ENCODE measurements at regions not wholly inside any gene's neighbourhood (a gene's known extent, or its start where the extent isn't known, plus 50 kb on each side); places are given as distances from the start of the nearest gene placed in this dataset.
A peak's percentile ranks its signal among the peaks of the same experiment; 100 is the strongest.

GRCh38 chr12:24688601-24689000 is 260.3 kb downstream of the BCAT1 start:
- Mint-ChIP-seq H3K9me3 (peaks cover 27% of the 10 kb centered on the region), H3K27ac (no peak overlapping the region), H3K4me1 (peaks cover 14% of the 10 kb centered on the region), H3K4me3 (no peak overlapping the region), H3K27me3 (ENCODE audit: insufficient read depth, low read depth) (peaks cover 4% of the 10 kb centered on the region), H3K36me3 (peaks cover 13% of the 10 kb centered on the region)
- no peaks in the 10 kb centered on the region for H4K20me1 ChIP-seq (ENCODE audit: low read depth)
- no peak for DNase-seq (ENCODE audit: low spot score)
- no peak overlapping the region for H3K4me3 ChIP-seq
- H3K79me2 ChIP-seq (ENCODE audit: low read depth): no peaks in the 10 kb centered on the region
- TF ChIP-seq, protein P1, sequence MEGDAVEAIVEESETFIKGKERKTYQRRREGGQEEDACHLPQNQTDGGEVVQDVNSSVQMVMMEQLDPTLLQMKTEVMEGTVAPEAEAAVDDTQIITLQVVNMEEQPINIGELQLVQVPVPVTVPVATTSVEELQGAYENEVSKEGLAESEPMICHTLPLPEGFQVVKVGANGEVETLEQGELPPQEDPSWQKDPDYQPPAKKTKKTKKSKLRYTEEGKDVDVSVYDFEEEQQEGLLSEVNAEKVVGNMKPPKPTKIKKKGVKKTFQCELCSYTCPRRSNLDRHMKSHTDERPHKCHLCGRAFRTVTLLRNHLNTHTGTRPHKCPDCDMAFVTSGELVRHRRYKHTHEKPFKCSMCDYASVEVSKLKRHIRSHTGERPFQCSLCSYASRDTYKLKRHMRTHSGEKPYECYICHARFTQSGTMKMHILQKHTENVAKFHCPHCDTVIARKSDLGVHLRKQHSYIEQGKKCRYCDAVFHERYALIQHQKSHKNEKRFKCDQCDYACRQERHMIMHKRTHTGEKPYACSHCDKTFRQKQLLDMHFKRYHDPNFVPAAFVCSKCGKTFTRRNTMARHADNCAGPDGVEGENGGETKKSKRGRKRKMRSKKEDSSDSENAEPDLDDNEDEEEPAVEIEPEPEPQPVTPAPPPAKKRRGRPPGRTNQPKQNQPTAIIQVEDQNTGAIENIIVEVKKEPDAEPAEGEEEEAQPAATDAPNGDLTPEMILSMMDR (IDR thresholded peaks at IDR 0.05): no peak
- TF ChIP-seq EZH2 (IDR thresholded peaks at IDR 0.05) (no peak), EZH2phosphoT487 (IDR thresholded peaks at IDR 0.05) (no peak)
- H3K4me1 ChIP-seq: no peaks in the 10 kb centered on the region
- no peak overlapping the region for H2AFZ ChIP-seq (replicated peaks)
- no peak overlapping the region for H3K9ac ChIP-seq
- H3F3A ChIP-seq (ENCODE audit: low read depth): no peaks in the 10 kb centered on the region
- H3K4me2 ChIP-seq: no peak overlapping the region
- no peaks in the 10 kb centered on the region for H3K36me3 ChIP-seq
- H3K9me3 ChIP-seq (ENCODE audit: low read depth): no peaks in the 10 kb centered on the region
- H3K27me3 ChIP-seq: no peaks in the 10 kb centered on the region
- no peak overlapping the region for H3K27ac ChIP-seq

DNA sequence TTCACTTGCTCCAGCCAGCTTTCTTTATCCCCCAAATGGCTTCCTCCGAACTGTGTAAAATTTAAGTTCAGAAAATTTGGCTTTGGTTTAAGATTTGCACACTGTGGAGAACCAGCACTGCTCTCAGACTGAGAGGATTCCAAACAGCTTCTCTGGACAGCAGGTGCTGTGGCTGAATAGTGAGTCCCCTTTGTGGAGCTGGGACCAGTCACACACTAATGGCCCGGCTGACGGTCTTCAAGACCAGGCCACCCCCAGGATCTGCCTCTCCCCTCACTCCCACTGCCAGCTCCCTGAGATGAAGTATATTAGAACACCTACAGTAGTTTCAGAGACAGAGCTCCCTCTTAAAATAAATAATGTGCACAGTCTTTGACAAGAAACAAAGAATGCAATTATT is 267.3 kb downstream of the BCAT1 start:
- H3K27ac Mint-ChIP-seq: peak overlapping the region; percentile 99
- no peaks in the 10 kb centered on the region for H3K79me2 ChIP-seq (ENCODE audit: low read depth)
- H3K27me3 Mint-ChIP-seq (ENCODE audit: insufficient read depth, low read depth): peaks cover 4% of the 10 kb centered on the region
- no peak overlapping the region for H3K27ac ChIP-seq
- TF ChIP-seq EZH2 (IDR thresholded peaks at IDR 0.05) (no peak), EZH2phosphoT487 (IDR thresholded peaks at IDR 0.05) (no peak)
- TF ChIP-seq, protein P1 (IDR thresholded peaks at IDR 0.05): no peak
- peaks cover 14% of the 10 kb centered on the region for H3K4me1 ChIP-seq
- H3K4me3 ChIP-seq: no peak overlapping the region
- no peaks in the 10 kb centered on the region for H4K20me1 ChIP-seq (ENCODE audit: low read depth)
- H3K27me3 ChIP-seq: no peaks in the 10 kb centered on the region
- H3K4me3 Mint-ChIP-seq: peak overlapping the region; percentile 42
- H2AFZ ChIP-seq (replicated peaks): no peak overlapping the region
- H3F3A ChIP-seq (ENCODE audit: low read depth): no peaks in the 10 kb centered on the region
- peaks cover 13% of the 10 kb centered on the region for H3K36me3 Mint-ChIP-seq
- H3K36me3 ChIP-seq: no peaks in the 10 kb centered on the region
- peak overlapping the region; percentile 33 for H3K4me2 ChIP-seq
- H3K9me3 ChIP-seq (ENCODE audit: low read depth): no peaks in the 10 kb centered on the region
- peak; percentile 55 for DNase-seq (ENCODE audit: low spot score)
- no peak overlapping the region for H3K9ac ChIP-seq
- H3K9me3 Mint-ChIP-seq: peaks cover 29% of the 10 kb centered on the region
- peaks cover 58% of the 10 kb centered on the region for H3K4me1 Mint-ChIP-seq

DNA sequence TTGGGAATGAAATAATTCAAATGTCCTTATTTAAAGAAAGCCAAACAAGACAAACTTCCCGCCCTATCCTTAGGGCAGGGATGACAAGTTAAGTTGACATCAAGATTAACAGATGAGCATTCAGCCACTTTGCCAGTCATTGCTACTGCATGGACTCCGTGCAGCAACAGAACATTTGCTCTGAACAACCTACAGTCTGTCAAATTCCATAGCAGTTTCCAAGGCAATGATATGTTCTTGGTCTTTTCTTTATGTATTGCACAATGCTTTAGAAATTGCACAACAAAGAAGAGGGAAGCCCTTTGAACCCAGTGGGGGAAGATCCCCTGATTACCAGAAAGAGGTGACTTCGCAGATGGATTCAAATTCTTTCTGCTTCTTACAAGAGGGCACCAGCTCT is 269.8 kb downstream of the BCAT1 start:
- peak overlapping the region; percentile 100 for H3K27ac Mint-ChIP-seq
- H3K27me3 ChIP-seq: no peaks in the 10 kb centered on the region
- no peak overlapping the region for H3K4me3 ChIP-seq
- H4K20me1 ChIP-seq (ENCODE audit: low read depth): no peaks in the 10 kb centered on the region
- peak overlapping the region; percentile 17 for H3K4me2 ChIP-seq
- H3F3A ChIP-seq (ENCODE audit: low read depth): no peaks in the 10 kb centered on the region
- no peak overlapping the region for H3K9ac ChIP-seq
- H3K4me1 Mint-ChIP-seq: peaks cover 60% of the 10 kb centered on the region
- H3K36me3 ChIP-seq: no peaks in the 10 kb centered on the region
- peaks cover 14% of the 10 kb centered on the region for H3K4me1 ChIP-seq
- TF ChIP-seq EZH2 (IDR thresholded peaks at IDR 0.05) (no peak), EZH2phosphoT487 (IDR thresholded peaks at IDR 0.05) (no peak)
- TF ChIP-seq, protein P1 (IDR thresholded peaks at IDR 0.05): no peak
- H3K79me2 ChIP-seq (ENCODE audit: low read depth): no peaks in the 10 kb centered on the region
- peak overlapping the region; percentile 71 for H3K4me3 Mint-ChIP-seq
- peaks cover 3% of the 10 kb centered on the region for H3K27me3 Mint-ChIP-seq (ENCODE audit: insufficient read depth, low read depth)
- no peaks in the 10 kb centered on the region for H3K9me3 ChIP-seq (ENCODE audit: low read depth)
- peak; percentile 18 for DNase-seq (ENCODE audit: low spot score)
- H3K36me3 Mint-ChIP-seq: peaks cover 1% of the 10 kb centered on the region
- no peak overlapping the region for H3K27ac ChIP-seq
- H3K9me3 Mint-ChIP-seq: peaks cover 25% of the 10 kb centered on the region
- H2AFZ ChIP-seq (replicated peaks): peak overlapping the region; percentile 57

All from neural progenitor cell (in vitro differentiated cells).